HG02981 (cell line): ENCODE measurements at regions not wholly inside any gene's neighbourhood (a gene's known extent, or its start where the extent isn't known, plus 50 kb on each side); places are given as distances from the start of the nearest gene placed in this dataset.

Experiments
- ATAC-seq: cut with Tn5 transposase; IDR thresholded peaks from one replicate; pipeline ENCODE4 v1.9.1; 2021; ENCODE audit warnings: mild to moderate bottlenecking, moderate library complexity; ENCODE audit not compliant: unreplicated experiment

DNA sequence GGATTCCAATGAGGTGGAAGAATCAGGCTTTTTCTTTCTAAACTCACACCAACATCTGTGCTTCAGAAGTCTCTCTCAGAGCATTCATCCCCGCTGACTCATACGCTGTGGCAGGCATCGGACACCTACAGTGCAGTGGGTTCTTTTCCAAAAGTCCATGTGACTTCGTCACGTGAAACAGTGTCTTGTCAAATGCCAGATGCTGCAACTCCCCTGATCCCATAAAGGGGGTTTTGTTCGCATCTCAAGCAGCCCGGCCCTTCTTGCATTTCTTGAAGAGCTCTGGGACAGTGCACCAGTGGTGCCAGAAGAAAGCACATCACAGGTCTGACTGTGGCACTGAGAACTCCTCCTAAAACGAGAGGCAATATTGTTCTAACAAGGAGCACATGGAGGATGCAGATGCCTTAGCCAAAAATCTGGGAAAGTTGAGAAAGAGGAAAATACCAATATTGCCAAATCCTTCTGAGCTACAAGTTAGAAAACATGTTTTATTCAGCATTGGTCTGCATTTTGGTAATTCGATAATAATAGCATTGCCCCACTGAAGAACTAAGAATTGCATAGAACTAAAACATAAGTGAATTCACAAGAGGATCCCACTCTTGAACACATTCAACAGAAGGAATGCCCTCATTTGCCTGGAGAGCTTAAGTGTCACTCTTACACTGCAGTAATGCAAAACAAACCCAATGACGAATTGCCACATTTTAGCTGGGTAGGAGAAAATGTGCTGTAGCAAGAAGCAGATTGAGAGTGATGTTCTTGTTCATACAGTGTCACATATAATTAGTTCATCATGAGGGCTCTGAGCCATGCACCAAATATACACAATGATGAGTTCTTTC, 204.4 kb downstream of the CXCL12 start:
- no peak for ATAC-seq

DNA sequence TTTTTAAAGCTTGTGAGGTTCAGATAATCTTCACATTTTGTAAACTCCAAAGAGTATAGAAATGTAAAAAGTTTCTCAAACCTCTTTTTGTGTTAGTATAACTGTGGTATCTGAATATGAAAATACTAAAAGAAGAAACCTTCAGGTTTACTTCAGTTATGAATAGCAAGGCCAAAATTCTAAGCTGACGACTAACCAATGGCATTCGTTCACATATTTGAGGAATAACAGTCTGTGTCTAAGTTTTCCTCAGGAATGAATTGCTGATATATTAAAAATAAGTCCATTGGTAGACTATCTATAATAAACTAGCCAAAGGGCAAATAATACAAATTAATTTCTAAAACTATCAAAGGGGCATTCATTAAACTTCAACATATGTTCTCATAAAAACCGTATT, 206.0 kb downstream of the CXCL12 start:
- ATAC-seq = no peak

- no peak for ATAC-seq
These were observed 206.6 kb downstream of the CXCL12 start for GRCh38 chr10:44178281-44178680.

DNA sequence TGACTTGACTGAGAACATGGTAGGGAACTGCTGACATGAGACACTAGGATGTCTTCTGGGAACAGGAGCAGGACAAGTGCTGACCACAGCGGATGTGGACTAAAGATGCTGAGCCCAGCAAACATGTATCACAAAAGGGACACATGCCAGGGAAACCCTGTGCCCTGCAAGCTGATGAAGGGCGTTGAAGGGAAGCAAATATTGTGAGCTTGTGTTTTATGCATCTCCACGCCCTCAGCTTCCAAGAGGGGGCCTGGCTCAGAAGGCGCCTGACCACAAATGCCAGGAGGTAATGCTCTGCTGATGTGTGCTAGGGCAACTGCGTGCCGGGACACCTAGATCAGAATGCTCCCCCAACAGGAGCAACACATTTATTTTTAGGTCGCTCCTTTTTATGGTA, 207.3 kb downstream of the CXCL12 start:
- no peak for ATAC-seq

- no peak for ATAC-seq
These were observed 208.6 kb downstream of the CXCL12 start for GRCh38 chr10:44176311-44176710.

GRCh38 chr10:44173608-44173894, 211.3 kb downstream of the CXCL12 start:
- ATAC-seq = no peak

- ATAC-seq = no peak
These were observed 211.9 kb downstream of the CXCL12 start for GRCh38 chr10:44172883-44173607.

- no peak for ATAC-seq
These were observed 213.1 kb downstream of the CXCL12 start for GRCh38 chr10:44171765-44172164.

DNA sequence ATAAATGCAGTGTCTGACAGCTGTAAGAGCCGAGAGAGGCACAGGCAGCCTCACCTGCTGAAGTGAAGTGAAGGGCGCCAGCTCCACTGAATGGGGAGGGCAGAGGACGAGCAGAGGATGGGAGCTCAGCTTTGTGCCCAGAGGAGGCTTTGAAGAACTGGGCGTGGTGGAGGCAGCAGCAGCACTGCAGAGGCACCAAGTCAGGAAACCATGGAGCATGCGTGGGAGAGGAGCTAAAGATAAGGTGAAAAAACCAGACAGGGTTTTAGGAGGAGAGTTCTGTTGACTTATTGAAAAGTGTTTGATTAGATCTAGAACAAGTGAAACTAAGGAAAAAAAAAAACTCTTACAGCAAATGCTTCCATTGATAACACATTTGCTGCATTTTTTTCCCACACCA, 216.4 kb downstream of the CXCL12 start:
- ATAC-seq = no peak

GRCh38 chr10:44167752-44168151, 217.1 kb downstream of the CXCL12 start:
- ATAC-seq = no peak

DNA sequence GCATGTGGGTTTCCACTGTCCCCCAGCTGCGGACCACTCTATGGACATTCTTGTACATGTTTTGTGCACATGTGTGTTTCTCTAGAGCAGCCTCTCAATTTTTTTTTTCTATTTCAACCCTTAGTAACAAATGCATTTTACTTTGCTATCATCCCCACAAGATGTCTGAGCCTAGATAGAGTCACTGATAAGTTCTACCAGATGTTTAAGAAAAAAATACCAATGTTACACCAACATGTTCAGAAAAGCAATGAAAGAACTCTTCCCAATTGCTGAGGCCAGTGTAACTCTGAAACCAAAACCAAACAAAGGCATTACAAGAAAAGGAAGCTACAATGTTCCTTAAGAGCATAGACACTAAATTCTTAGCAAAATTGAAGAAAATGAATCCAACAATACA, 218.5 kb downstream of the CXCL12 start:
- ATAC-seq = no peak

- ATAC-seq = no peak
These were observed 220.5 kb downstream of the CXCL12 start for GRCh38 chr10:44164251-44164956.

GRCh38 chr10:44161184-44161583, 223.7 kb downstream of the CXCL12 start:
- no peak for ATAC-seq

GRCh38 chr10:44157574-44157973, 227.3 kb downstream of the CXCL12 start:
- no peak for ATAC-seq

GRCh38 chr10:44154956-44155355, 229.9 kb downstream of the CXCL12 start:
- ATAC-seq = no peak

GRCh38 chr10:44153918-44154670, 230.8 kb downstream of the CXCL12 start:
- ATAC-seq = no peak

DNA sequence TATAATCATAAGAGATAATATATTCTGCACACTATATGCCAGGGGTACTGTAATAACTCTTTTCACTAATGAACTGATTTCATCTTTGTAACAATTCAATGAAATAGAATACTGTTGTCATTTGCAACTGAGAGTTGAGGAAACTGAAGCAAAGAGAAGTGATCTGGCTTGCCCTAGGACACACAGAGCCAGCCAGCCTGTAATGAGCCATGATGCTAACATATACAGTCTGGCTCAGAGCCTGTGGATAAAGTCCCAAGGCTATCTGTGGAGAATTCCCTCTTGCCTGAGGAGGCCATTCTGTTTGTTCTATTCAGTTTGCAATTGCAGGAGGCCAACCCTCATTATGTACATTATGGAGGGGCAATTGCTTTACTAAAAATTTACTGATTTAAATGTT, 241.3 kb downstream of the CXCL12 start:
- no peak for ATAC-seq

DNA sequence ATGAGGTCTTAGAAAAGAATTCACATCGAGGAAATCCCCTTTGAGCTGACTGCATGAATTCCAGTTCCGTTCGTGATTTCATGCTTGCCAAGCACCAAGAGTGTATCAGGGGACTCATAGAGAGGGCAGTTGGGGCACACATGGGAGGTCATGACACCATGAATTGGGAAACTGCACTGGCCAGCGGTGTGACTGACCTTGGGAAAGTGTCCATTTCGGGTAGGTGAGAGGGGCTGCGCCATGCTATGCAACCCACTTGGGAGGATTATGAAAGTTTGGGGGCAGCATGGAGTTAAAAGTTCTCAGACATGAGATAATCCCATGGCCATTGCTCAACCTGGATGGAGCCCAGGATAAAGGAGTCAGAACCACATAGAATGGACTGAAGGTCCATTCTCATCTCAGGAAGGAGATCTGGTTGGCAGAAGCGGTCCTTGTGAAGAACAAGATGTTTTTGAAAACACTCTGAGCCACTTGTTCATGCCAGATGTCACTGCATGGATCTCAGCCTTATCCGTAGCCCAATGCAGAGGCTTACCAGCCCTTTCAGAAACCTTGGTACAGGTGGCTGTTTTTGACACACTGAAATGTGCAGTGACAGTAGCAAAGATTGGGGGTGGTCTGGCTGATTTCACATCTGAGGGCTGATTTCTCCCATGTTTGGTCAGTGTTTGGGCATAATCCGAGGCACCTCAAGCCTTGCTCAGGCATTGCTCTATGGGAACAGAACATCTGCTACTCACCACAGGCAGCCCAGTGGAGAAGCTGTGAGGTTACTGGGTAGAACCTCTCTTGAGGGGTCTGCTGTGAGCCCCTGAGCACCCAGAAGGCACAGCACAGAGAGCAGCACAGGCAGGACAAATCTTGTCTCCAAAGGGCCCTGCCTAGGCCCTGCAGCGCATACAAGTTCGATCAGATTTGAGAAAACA, 252.3 kb downstream of the CXCL12 start:
- no peak for ATAC-seq

- no peak for ATAC-seq
These were observed 258.6 kb downstream of the CXCL12 start for GRCh38 chr10:44126291-44126717.

- ATAC-seq = no peak
These were observed 259.0 kb downstream of the CXCL12 start for GRCh38 chr10:44125879-44126278.
